HTR-8/SVneo (cell line): ENCODE measurements at regions not wholly inside any gene's neighbourhood (a gene's known extent, or its start where the extent isn't known, plus 50 kb on each side); places are given as distances from the start of the nearest gene placed in this dataset.

ENCODE experiments used
- DNase-seq: peaks from one replicate; pipeline ENCODE4 v3.0.0; 2011; ENCODE audit warnings: low spot score, mixed read lengths; ENCODE audit not compliant: insufficient read length
- FAIRE-seq: peaks from 2 replicates; lab custom pipeline; 2011; peaks lifted over from hg19 to GRCh38; lab: Jason Lieb, UNC

DNA sequence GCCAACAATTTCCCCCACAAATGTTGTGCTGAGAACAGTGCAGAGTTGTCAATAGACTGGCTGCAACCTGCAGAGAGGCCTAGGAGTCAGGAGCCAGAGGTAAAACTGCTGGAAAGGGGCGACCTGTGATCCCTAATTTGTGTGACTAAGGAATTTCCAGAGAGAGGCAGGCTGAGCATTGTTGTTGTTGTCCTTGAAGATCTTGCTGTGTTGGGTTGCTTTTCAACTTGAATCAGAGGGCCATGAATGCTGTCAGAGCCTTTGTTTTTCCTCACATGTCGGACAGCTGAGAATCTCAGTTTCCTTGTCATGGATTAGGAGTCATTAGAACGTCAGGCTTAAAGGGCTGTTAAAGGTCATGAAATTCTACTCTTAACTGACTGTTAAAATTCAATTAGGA, 134.6 kb upstream of the ASTN2 start:
- FAIRE-seq (no peak), DNase-seq (no peak)

- FAIRE-seq = no peak
- no peak for DNase-seq
These were observed 133.7 kb upstream of the ASTN2 start for GRCh38 chr9:117548556-117548955.

- DNase-seq (no peak), FAIRE-seq (no peak)
These were observed 133.0 kb upstream of the ASTN2 start for GRCh38 chr9:117547904-117548303.

DNA sequence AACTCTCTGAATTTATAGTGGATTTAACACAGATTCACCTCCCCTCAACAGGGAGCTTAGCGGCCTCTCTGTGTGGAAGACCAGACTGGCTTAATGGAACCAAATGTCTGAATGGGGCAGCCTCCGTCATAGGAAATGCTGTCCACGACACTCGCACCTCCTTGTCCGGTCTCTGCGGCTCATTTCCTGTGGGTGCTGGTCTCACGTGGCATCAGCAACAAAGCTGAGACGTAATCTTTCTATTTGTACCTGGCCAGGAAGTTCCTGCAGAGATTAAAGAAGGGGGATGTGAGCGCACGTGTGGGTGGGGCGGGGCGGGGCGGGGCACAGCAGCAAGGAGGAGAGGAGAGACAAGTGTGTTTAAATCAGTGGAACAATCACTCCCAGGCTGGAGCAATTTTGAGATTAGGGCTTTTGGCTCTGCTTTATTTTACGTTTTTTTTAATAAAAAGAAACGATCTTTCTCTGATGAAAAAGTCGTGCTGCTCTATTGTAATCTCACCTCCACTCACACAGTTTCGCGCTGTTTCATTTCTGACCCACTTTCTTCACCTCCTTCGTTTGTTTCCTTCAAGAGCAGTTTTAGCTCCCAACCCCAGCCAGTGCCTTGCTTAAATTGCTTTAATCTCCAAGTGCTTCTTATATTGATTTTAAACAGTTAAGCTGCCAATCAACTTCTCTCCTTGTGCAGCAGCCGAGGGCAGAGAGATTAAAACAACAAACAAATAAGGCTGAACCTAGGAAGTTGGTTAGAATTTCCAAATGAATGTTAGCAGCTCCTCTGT, 132.2 kb upstream of the ASTN2 start:
- FAIRE-seq = no peak
- DNase-seq = no peak

- no peak for DNase-seq
- no peak for FAIRE-seq
These were observed 131.0 kb upstream of the ASTN2 start for GRCh38 chr9:117545846-117546245.

DNA sequence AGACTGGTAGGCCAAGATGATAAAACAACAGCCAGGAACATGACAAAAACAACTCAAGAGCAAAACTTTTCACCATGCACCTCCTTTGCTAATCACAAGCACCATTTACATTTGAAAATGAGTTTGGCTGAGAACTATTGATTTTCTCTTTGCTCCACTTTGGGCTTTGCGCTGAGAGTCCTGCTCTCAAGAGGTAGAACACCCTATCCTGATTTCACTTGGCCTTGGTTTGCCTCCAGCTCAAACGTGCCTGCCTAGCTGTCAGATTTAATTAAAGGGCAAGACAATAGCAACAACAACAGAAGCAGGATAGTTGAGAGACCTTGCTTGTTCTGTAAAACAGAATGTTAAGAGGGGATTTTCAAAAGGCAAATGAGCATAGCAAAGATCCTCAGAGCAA, 128.2 kb upstream of the ASTN2 start:
- FAIRE-seq (no peak), DNase-seq (no peak)

- DNase-seq (no peak), FAIRE-seq (no peak)
These were observed 127.2 kb upstream of the ASTN2 start for GRCh38 chr9:117542021-117542420.

DNA sequence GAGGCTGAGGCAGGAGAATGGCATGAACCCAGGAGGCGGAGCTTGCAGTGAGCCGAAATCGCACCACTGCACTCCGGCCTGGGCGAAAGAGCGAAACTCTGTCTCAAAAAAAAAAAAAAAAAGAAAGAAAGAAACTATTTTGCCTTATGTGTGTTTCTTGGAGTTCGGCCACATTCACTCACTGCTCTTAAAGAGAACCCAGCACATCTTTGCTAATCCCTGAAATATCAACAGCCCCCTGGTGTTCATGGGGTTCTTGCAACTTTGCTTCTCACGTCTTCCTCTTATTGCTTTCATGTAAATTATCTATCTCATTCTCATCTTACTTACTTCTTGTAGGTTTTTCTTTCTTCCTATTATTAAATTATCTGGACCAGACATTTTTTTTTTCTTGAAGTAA, 126.3 kb upstream of the ASTN2 start:
- DNase-seq = no peak
- no peak for FAIRE-seq

GRCh38 chr9:117535973-117536372, 121.1 kb upstream of the ASTN2 start:
- FAIRE-seq (no peak), DNase-seq (no peak)

GRCh38 chr9:117535434-117535833, 120.6 kb upstream of the ASTN2 start:
- DNase-seq (no peak), FAIRE-seq (no peak)

DNA sequence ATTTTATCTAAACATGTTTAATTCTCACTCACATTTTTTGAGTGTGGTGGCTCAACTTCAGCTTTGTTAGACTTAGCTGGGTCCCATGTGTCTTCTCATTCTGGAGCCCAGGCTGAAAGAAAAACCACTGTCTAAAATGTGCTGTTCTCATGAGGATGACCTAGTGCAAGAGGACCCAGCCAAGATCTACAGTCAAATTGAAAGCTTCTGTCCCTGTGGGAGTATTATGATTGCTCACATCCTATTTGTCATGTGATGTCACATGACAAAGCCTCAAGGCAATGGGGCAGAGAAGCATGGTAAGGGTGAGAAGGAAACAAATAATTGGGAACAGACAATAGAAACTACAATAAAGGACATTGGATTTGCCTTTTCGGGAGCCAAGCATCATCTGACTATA, 113.4 kb upstream of the ASTN2 start:
- FAIRE-seq (no peak), DNase-seq (no peak)

DNA sequence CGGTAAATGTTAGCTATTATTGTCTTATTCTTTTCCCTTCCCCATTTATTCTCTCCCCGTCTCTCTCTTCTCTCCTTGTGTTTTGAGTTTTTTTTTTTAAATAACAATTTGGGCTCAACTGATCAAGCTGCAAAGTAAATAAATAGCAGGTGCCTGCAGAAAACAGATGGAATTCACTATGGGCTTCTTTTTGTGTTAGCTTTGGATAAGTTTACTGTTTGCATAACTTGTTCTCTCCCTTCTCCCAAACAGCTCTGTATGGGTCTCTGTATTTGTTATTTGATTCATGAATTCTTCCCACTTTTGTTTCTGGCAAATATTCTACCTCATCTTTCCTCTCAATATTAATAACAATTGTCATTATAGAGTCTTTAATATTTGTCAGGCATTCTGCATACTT, 111.8 kb upstream of the ASTN2 start:
- no peak for FAIRE-seq
- DNase-seq = no peak

- FAIRE-seq = no peak
- DNase-seq = no peak
These were observed 108.8 kb upstream of the ASTN2 start for GRCh38 chr9:117523531-117524153.

- DNase-seq = no peak
- FAIRE-seq = no peak
These were observed 106.4 kb upstream of the ASTN2 start for GRCh38 chr9:117521293-117521692.

DNA sequence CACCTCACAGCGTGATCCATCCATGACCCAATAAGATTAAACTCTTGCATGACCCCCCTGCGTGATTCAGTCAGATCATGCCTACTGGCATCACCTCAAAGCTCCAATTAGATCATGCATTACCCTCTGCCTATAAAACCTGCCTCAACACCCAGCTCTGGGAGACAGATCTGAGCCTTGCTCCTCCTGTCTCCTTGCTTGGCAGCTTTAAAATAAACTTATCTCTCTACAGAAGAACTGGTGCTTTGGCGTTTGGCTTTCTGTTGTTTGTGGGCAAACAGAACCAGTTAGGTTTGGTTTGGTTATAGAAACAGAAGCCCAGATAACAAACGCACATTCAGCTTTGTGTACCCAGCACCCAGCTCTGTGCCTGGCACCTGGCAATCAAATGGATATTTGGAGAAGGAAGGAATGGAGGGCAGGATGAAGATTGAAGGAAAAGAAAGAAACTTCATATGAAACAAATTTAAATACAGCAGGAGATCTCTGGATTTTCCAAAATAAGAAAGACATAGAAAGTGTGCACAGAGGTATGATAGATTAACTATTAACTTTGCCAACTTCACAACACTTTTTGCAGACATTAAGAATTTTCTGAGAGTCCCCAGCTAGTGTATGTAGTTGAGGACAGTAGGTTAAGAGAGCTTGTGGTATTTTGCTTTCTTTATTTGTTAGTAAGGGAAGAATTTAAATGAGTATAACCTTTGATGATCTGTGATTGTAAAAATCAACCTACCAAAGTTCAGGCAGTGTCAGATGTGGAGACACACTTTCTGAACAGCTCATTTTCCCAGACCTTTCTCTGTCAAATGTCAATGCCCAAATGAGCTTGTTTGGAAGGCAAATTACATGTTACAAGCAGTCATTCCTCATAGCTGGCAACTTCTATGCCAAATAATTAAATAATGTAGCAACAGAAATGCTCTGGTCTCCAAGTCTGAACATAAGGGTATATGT, 102.1 kb upstream of the ASTN2 start:
- FAIRE-seq = no peak
- DNase-seq = no peak

DNA sequence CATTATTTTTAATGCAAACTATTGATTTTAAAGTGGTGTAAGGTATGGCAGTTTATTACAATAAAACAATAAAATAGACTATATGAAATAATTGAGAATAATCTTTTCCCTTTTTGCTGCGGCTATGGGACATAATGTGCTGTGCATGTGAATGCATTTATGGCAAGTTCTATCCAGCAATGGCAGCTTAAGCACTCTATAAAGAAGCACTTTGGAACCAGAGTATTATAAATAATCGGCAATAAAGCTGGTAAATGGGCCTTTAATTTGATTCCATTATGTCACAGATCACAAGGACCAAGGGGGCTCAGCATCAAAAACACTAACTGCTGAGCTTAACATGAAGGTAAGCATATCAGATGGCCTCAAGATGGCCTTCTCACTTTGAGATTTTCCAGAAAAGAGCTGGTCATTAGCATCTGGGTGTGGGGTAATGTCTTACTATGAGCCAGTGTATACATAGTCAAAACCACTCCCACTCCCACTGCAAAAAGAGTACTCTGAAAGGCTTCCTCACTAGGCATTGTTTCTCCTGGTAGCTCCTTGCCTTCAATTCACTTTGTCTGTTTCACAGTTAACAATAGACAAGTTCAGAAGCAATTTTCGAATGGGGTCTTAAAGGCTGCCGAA, 97.1 kb upstream of the ASTN2 start:
- no peak for FAIRE-seq
- no peak for DNase-seq

DNA sequence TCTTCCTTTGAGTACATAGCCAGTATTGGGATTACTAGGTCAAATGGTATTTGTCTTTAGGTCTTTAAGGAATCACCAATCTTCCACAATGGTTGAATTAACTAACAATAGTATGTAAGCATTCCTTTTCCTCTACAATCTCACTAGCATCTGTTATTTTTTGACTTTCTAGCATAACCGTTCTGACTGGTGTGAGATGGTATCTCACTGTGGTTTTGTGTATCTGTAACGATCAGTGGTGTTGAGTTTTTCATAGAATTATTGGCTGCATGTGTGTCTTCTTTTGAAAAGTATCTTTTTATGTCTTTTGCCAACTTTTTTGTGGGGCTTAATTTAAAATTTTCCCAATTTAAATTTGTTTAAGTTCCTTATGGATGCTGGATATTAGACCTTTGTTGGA, 81.5 kb upstream of the ASTN2 start:
- no peak for FAIRE-seq
- DNase-seq = no peak

DNA sequence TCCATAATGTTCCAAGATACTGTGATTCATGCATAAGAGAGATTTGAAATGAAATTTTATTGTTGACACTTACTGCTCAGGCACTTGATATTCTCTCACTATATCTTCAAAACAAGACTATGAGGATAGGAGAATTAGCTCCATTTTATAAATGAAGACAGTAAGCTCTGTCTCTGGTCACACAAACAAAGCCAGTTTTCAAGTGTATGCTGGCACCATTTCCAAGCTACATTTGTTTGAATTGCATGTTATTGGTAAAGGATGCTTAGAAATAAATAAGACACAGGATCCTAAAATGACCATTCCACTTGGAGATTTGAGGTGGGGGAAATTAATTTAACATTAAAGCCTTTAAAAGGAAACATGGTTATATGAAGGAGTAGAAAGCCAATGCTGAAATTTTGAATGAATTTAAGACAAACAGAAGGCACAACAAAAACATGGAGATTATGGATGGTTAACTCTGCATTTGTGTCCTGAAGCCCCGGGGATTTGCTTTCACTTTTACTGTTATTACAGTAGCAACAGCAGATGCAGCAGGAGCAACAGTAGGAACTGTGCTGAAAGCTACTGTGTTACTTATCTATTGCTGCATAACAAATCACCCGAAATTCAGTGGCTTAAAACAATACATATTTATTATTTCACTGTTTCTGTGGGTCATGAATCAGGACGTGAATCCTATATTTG, 79.7 kb upstream of the ASTN2 start:
- FAIRE-seq (no peak), DNase-seq (no peak)

DNA sequence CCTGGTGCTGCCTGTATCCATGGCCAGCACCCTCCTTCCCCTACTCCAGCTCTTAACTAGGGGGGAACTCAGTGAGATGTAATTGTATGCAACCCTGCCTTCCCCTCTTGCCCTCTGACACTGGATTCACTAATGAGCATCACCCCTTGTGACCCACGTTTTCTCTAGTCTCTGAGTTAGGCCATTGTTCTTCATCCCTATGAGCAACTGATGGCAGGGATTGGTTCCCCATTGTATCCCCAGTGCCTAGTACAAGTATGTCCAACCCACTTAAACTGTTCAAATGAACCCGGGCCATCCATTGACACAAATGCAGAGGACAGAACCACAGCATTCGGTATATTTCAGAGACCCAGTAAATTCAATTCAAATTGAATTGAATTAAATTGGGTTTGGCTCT, 77.6 kb upstream of the ASTN2 start:
- FAIRE-seq = no peak
- no peak for DNase-seq

DNA sequence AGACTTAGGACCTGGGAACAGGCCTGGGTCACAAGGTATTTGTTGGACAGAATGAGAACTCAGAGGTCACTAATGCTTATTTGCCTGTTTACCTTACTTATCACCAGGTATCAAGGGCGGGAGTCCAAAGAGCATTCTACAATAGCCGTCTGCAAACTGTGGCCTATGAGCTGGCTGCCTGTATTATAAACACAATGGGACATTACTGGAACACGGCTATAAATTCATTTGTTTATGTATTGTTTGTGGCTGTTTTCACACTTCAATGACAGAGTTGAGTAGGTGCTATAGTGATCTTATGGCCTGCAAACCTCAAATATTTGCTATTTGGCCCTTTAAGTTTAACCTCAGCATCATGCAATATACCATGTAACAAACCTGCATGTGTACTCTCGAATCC, 76.6 kb upstream of the ASTN2 start:
- FAIRE-seq (no peak), DNase-seq (no peak)
